Lung (tissue), 11 donors: ENCODE measurements at regions not wholly inside any gene's neighbourhood (a gene's known extent, or its start where the extent isn't known, plus 50 kb on each side); places are given as distances from the start of the nearest gene placed in this dataset.

ENCODE experiments used
- ATAC-seq: fragments of 200-7000 bp; cut with Tn5 transposase; one replicate; pipeline ENCODE4 v1.9.1; 2020; ENCODE audit warnings: moderate number of reproducible peaks; ENCODE audit not compliant: insufficient read depth, low FRiP score
- DNase-seq, 3 donors: peaks; one replicate each; pipeline ENCODE4 v3.0.0-alpha.2; 2013 to 2017
- H3K27ac ChIP-seq, 2 donors: one replicate each; pipeline ENCODE4 v1.5.1; 2013; ENCODE audit warnings: mild to moderate bottlenecking in 2 of 2, moderate library complexity in 2 of 2, control low read depth in 1 of 2, inconsistent platforms in 1 of 2, low read depth in 1 of 2, low read length in 1 of 2
- H3K27me3 ChIP-seq, 3 donors: one replicate each; pipeline ENCODE4 v1.5.1; 2013; ENCODE audit warnings: low read length in 2 of 3; ENCODE audit not compliant: control insufficient read depth in 3 of 3, insufficient read depth in 3 of 3
- H3K36me3 ChIP-seq, 4 donors: one replicate each; pipeline ENCODE4 v1.5.1; 2013; ENCODE audit warnings: low read length in 4 of 4, mild to moderate bottlenecking in 1 of 4, moderate library complexity in 1 of 4; ENCODE audit not compliant: control insufficient read depth in 4 of 4, insufficient read depth in 4 of 4
- H3K4me1 ChIP-seq, 5 donors: one replicate each; pipeline ENCODE4 v1.5.1; 2013; ENCODE audit warnings: low read length in 5 of 5, mild to moderate bottlenecking in 2 of 5, moderate library complexity in 1 of 5; ENCODE audit not compliant: control insufficient read depth in 5 of 5, insufficient read depth in 5 of 5
- H3K4me3 ChIP-seq: one replicate; pipeline ENCODE4 v1.5.1; 2013; ENCODE audit warnings: mild to moderate bottlenecking, control low read depth, moderate library complexity
- H3K9ac ChIP-seq, 2 donors: one replicate each; pipeline ENCODE4 v1.5.1; 2013; ENCODE audit warnings: low read length in 2 of 2, control low read depth in 1 of 2; ENCODE audit not compliant: insufficient read depth in 1 of 2
- H3K9me3 ChIP-seq, 4 donors: one replicate each; pipeline ENCODE4 v1.5.1; 2013; ENCODE audit warnings: low read length in 3 of 4, mild to moderate bottlenecking in 1 of 4, moderate library complexity in 1 of 4; ENCODE audit not compliant: control insufficient read depth in 4 of 4, insufficient read depth in 3 of 4
- WGBS, 2 donors: extraction: QIAGEN DNeasy Blood & Tissue Kit; methylation state at CpG; one replicate each; pipeline ENCODE4 v1.1.7; 2013; 5-methylcytosine and 5-hydroxymethylcytosine counted together
- TF ChIP-seq, protein P1 (sequence below): IDR thresholded peaks from 2 replicates; pipeline ENCODE4 v1.5.1; 2012; ENCODE audit warnings: mild to moderate bottlenecking; ENCODE audit errors: control extremely low read depth, extremely low read depth
- donor health status: control.
- donor health status: control.
- donor health status: Bipolar disorder and iron deficiency.
- donor health status: healthy.
- donor health status: DM: yes; HTN: yes; CAD: no.

DNA sequence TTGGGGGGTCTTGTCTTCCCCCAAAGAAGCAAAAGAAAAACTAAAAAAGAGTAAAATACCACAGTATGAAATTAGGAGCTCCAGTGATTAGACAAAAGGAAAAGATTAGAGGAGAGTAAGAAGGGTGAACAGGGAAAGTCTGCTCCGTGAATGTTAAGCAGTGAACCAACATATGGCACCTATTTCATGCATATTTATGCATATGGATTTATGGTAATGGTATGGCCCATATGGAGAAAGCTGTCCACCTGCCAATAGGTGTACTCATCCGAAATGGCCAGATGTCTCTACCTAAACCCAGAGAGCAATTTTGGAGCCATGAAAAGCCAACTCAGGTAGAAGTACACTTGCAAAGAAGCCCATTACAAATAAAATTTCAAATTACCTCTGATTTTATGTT, 404.0 kb upstream of the RAB6C start:
- no peak overlapping the region for H3K9ac ChIP-seq
- H3K27ac ChIP-seq: no peak overlapping the region
- H3K27me3 ChIP-seq: no peaks in the 10 kb centered on the region
- TF ChIP-seq, protein P1, sequence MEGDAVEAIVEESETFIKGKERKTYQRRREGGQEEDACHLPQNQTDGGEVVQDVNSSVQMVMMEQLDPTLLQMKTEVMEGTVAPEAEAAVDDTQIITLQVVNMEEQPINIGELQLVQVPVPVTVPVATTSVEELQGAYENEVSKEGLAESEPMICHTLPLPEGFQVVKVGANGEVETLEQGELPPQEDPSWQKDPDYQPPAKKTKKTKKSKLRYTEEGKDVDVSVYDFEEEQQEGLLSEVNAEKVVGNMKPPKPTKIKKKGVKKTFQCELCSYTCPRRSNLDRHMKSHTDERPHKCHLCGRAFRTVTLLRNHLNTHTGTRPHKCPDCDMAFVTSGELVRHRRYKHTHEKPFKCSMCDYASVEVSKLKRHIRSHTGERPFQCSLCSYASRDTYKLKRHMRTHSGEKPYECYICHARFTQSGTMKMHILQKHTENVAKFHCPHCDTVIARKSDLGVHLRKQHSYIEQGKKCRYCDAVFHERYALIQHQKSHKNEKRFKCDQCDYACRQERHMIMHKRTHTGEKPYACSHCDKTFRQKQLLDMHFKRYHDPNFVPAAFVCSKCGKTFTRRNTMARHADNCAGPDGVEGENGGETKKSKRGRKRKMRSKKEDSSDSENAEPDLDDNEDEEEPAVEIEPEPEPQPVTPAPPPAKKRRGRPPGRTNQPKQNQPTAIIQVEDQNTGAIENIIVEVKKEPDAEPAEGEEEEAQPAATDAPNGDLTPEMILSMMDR: no peak
- H3K9me3 ChIP-seq: peaks cover 0 to 6% (median 0%) of the 10 kb centered on the region in 4 donors
- no peak for ATAC-seq
- no peaks in the 10 kb centered on the region for H3K4me1 ChIP-seq
- DNase-seq: no peak
- WGBS, 2 donors: 79 to 83% methylated on average over 2 of the region's 2 CpGs
- no peak overlapping the region for H3K4me3 ChIP-seq
- H3K36me3 ChIP-seq: no peaks in the 10 kb centered on the region

DNA sequence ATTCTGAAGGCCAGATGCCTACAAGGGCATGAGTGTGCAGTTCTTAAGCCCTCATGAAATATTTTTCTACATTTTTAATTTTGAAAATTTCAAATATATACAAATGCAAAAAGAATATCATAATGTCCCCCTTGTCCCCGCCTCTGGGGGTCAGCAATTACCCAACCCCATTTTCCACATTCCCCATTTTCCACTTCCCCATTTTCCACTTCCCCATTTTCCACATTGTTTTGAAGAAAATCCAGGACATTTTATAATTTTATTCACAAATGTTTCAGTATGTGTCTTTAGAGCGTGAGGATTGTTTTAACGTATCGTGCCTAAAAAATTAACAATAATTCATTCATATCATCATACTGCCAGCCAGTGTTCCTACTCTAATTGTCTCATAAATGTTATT, 403.6 kb upstream of the RAB6C start:
- H3K9me3 ChIP-seq: peaks cover 0 to 3% (median under 1%) of the 10 kb centered on the region in 4 donors
- no peak overlapping the region for H3K27ac ChIP-seq
- TF ChIP-seq, protein P1: no peak
- DNase-seq: no peak
- H3K4me3 ChIP-seq: no peak overlapping the region
- WGBS, 2 donors: 88 to 92% methylated on average over 4 of the region's 4 CpGs
- no peak for ATAC-seq
- H3K9ac ChIP-seq: no peak overlapping the region
- no peaks in the 10 kb centered on the region for H3K27me3 ChIP-seq
- H3K4me1 ChIP-seq: no peaks in the 10 kb centered on the region
- H3K36me3 ChIP-seq: no peaks in the 10 kb centered on the region

DNA sequence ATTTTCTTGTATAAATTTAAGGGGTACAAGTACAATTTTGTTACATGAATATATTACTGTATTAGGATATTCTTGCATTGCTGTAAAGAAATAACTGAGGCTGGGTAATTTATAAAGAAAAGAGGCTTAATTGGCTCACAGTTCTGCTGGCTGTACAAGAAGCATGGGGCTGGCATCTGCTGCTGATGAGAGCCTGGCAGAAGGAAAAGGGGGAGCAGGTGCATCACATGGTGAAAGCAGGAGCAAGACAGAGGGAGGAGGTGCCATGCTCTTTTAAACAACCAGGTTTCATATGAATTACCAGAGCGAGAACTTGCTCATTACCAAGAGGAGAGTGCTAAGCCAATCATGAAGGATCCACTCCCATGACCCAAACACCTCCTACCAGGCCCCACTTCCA, 399.5 kb upstream of the RAB6C start:
- 85 to 95% methylated on average over 1 of the region's 1 CpG for WGBS, 2 donors
- H3K36me3 ChIP-seq: no peaks in the 10 kb centered on the region

DNA sequence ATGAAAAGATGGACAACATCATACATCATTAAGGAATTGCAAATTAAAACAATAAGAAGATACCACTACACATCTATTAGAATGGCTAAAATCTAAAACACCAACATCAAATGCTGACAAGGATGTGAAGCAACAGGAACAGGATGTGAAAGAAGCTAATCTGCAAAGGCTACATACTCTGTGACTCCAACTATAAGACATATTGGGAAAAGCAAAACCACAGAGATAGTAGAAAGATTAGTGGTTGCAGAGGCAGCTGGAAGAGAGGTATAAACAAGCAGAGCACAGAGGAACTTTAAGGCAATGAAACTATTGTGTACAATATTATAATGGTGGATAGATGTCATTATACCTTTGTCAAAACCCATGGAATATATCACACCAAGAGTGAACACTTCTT, 393.7 kb upstream of the RAB6C start:
- DNase-seq (no peak), ATAC-seq (no peak)
- no peak overlapping the region for H3K27ac ChIP-seq
- no peak overlapping the region for H3K4me3 ChIP-seq
- H3K9ac ChIP-seq: no peak overlapping the region
- no peaks in the 10 kb centered on the region for H3K4me1 ChIP-seq
- H3K36me3 ChIP-seq: no peaks in the 10 kb centered on the region
- peaks cover 0 to 14% (median 0%) of the 10 kb centered on the region in 4 donors for H3K9me3 ChIP-seq
- peaks cover 0 to 2% (median 0%) of the 10 kb centered on the region in 3 donors for H3K27me3 ChIP-seq
- TF ChIP-seq, protein P1: no peak

More for the DNA sequence above, 399.5 kb upstream of the RAB6C start:
- TF ChIP-seq, protein P1: no peak
- DNase-seq (no peak), ATAC-seq (no peak)
- peaks cover 0 to 8% (median 0%) of the 10 kb centered on the region in 4 donors for H3K9me3 ChIP-seq
- no peaks in the 10 kb centered on the region for H3K27me3 ChIP-seq
- no peaks in the 10 kb centered on the region for H3K4me1 ChIP-seq
- H3K9ac ChIP-seq: no peak overlapping the region
- H3K27ac ChIP-seq: no peak overlapping the region
- H3K4me3 ChIP-seq: no peak overlapping the region
